Kidney (tissue), 13 donors: ENCODE measurements at regions not wholly inside any gene's neighbourhood (a gene's known extent, or its start where the extent isn't known, plus 50 kb on each side); places are given as distances from the start of the nearest gene placed in this dataset.

Experiments
- DNase-seq, 5 donors: peaks; one replicate each; pipeline ENCODE4 v3.0.0-alpha.2; 2013 to 2020
- FAIRE-seq: peaks from 2 replicates; lab custom pipeline; 2012; peaks lifted over from hg19 to GRCh38; lab: Jason Lieb, UNC
- H3K27ac ChIP-seq, 2 donors: one replicate each; pipeline ENCODE4 v1.7.0; 2013; ENCODE audit warnings: low read depth in 2 of 2, low read length in 2 of 2, inconsistent platforms in 1 of 2
- H3K27me3 ChIP-seq: one replicate; pipeline ENCODE4 v1.7.1; 2013; ENCODE audit warnings: low read length, inconsistent platforms; ENCODE audit not compliant: control insufficient read depth, insufficient read depth
- H3K36me3 ChIP-seq, 3 donors: one replicate each; pipeline versions ENCODE4 v1.7.0 to v1.7.1; 2013; ENCODE audit warnings: low read length in 3 of 3, control low read depth in 1 of 3, inconsistent platforms in 1 of 3; ENCODE audit not compliant: insufficient read depth in 3 of 3, control insufficient read depth in 2 of 3
- H3K4me1 ChIP-seq, 3 donors: one replicate each; pipeline versions ENCODE4 v1.7.0 to v1.7.1; 2013; ENCODE audit warnings: low read length in 3 of 3, inconsistent platforms in 1 of 3, low read depth in 1 of 3; ENCODE audit not compliant: control insufficient read depth in 2 of 3, insufficient read depth in 2 of 3
- H3K4me3 ChIP-seq, 3 donors: one replicate each; pipeline versions ENCODE4 v1.7.0 to v1.8.1; 2013; ENCODE audit warnings: low read length in 3 of 3, control low read depth in 1 of 3, inconsistent platforms in 1 of 3
- H3K9ac ChIP-seq, 3 donors: one replicate each; pipeline versions ENCODE4 v1.7.0 to v1.7.1; 2013; ENCODE audit warnings: low read length in 3 of 3, control low read depth in 1 of 3, inconsistent platforms in 1 of 3
- H3K9me3 ChIP-seq, 3 donors: one replicate each; pipeline versions ENCODE4 v1.7.0 to v1.7.1; 2013; ENCODE audit warnings: low read length in 3 of 3, control low read depth in 1 of 3, inconsistent platforms in 1 of 3; ENCODE audit not compliant: control insufficient read depth in 2 of 3, insufficient read depth in 1 of 3
- intact Hi-C: fragments of 100-400 bp; cut with DNase I; formaldehyde crosslinking; loops from one replicate; pipeline ENCODE4 v1.11.1; 2022
- TF ChIP-seq, protein P1 (sequence below): IDR thresholded peaks from 3 replicates; pipeline ENCODE4 v1.5.1; 2012; ENCODE audit warnings: mild to moderate bottlenecking, moderate library complexity, borderline replicate concordance; ENCODE audit not compliant: insufficient read depth; ENCODE audit errors: extremely low read depth
- donor health status: control.
- donor health status: control.
- donor health status: control.
- donor health status: control.
- donor health status: control.
- donor health status: DM: yes; HTN: yes; CAD: no.
- donor health status: Normal renal cell carcinoma (clear cell type).

DNA sequence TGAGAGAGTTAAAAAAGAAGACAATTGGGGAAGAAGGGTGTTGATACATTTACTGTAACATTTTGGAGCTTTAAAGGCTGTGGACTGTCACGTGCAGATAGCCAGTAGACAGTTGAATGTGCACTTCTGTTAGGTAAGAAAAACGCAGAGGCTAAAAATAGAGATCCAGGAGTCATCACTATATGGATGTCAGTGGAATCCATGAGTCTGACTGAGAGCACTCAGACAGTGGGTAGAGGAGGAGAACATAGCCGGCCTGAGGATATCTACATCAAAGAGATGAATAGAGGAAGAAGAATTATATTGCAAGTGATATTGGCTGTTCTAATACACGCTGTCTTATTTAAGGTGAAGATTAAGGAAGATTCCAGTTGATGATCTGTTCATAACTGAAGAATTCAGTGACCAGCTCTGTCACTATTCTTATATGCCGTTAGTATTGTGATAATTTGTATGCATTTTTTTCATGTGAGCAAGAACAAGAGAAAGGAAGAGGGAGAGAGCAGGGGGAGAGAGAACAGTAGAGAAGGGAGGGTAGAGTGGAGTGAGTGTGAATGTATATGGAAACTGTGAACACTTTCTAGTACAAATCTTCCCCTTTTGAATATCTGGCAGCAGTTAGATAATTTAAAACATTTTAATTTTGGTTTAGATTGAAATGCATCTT lies 344.8 kb downstream of the CHRM3 start:
- no peaks in the 10 kb centered on the region for H3K4me1 ChIP-seq
- no peak overlapping the region for H3K4me3 ChIP-seq
- no peaks in the 10 kb centered on the region for H3K9me3 ChIP-seq
- intact Hi-C loops: no loop called here
- H3K9ac ChIP-seq: no peak overlapping the region
- TF ChIP-seq, protein P1, sequence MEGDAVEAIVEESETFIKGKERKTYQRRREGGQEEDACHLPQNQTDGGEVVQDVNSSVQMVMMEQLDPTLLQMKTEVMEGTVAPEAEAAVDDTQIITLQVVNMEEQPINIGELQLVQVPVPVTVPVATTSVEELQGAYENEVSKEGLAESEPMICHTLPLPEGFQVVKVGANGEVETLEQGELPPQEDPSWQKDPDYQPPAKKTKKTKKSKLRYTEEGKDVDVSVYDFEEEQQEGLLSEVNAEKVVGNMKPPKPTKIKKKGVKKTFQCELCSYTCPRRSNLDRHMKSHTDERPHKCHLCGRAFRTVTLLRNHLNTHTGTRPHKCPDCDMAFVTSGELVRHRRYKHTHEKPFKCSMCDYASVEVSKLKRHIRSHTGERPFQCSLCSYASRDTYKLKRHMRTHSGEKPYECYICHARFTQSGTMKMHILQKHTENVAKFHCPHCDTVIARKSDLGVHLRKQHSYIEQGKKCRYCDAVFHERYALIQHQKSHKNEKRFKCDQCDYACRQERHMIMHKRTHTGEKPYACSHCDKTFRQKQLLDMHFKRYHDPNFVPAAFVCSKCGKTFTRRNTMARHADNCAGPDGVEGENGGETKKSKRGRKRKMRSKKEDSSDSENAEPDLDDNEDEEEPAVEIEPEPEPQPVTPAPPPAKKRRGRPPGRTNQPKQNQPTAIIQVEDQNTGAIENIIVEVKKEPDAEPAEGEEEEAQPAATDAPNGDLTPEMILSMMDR: no peak
- no peaks in the 10 kb centered on the region for H3K36me3 ChIP-seq
- H3K27ac ChIP-seq: no peak overlapping the region
- FAIRE-seq (no peak), DNase-seq (no peak)
- H3K27me3 ChIP-seq: no peaks in the 10 kb centered on the region

DNA sequence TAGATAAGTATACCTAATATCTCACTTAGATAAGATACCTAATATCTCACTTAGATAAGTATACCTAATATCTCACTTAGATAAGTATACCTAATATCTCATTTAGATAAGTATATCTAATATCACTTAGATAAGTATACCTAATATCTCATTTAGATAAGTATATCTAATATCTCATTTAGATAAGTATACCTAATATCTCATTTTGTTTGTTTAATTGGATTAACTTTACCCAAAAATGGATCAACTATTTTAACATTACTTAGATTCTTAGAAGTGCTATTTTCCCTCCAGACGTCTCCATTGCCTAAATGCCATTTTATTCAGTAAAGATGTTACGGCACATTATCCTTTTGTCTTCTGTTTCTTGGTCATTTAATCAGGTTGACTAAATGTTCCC lies 346.4 kb downstream of the CHRM3 start:
- FAIRE-seq: no peak

GRCh38 chr1:239733995-239734394 lies 347.6 kb downstream of the CHRM3 start:
- Histone ChIP-seq H3K36me3 (no peaks in the 10 kb centered on the region), H3K4me3 (no peak overlapping the region), H3K9ac (no peak overlapping the region), H3K4me1 (no peaks in the 10 kb centered on the region), H3K27me3 (no peaks in the 10 kb centered on the region), H3K9me3 (no peaks in the 10 kb centered on the region), H3K27ac (no peak overlapping the region)
- peak in 2 of 5 donors; percentile 29 to 45 for DNase-seq
- no peak for FAIRE-seq
- intact Hi-C loops: no loop called here
- TF ChIP-seq, protein P1: no peak

More for the DNA sequence above, 346.4 kb downstream of the CHRM3 start:
- H3K36me3 ChIP-seq: no peaks in the 10 kb centered on the region
- no peaks in the 10 kb centered on the region for H3K9me3 ChIP-seq
- no peak for DNase-seq
- intact Hi-C loops: no loop called here
- H3K27ac ChIP-seq: no peak overlapping the region
- no peak overlapping the region for H3K4me3 ChIP-seq
- H3K27me3 ChIP-seq: no peaks in the 10 kb centered on the region
- TF ChIP-seq, protein P1: no peak
- no peaks in the 10 kb centered on the region for H3K4me1 ChIP-seq
- H3K9ac ChIP-seq: no peak overlapping the region

DNA sequence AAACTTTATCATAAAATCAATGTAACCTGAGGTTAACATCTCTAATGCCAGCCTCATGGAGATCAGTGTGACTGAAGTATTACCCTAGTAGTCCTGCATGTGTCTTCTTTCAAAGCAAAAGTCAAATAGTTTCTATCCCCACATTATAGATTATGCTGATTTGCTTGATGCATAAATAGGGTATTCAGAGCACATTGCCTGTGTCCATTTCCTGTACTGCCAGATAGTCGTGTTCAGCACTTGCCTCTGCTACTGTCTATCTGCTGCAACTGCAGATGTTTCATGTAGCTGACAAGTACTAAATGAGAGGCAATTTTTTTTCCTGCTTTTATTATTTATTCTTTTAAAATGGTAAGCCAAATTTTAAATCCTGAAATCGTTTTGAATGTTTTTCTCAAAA lies 348.7 kb downstream of the CHRM3 start:
- intact Hi-C loops: no loop called here
- Histone ChIP-seq H3K27me3 (no peaks in the 10 kb centered on the region), H3K27ac (no peak overlapping the region), H3K9ac (no peak overlapping the region), H3K4me3 (no peak overlapping the region), H3K4me1 (no peaks in the 10 kb centered on the region), H3K9me3 (no peaks in the 10 kb centered on the region), H3K36me3 (no peaks in the 10 kb centered on the region)
- no peak for FAIRE-seq
- TF ChIP-seq, protein P1: no peak
- peak in 1 of 5 donors; percentile 48 for DNase-seq
